ENCODE measurements at regions not wholly inside any gene's neighbourhood (a gene's known extent, or its start where the extent isn't known, plus 50 kb on each side); places are given as distances from the start of the nearest gene placed in this dataset.

DNA sequence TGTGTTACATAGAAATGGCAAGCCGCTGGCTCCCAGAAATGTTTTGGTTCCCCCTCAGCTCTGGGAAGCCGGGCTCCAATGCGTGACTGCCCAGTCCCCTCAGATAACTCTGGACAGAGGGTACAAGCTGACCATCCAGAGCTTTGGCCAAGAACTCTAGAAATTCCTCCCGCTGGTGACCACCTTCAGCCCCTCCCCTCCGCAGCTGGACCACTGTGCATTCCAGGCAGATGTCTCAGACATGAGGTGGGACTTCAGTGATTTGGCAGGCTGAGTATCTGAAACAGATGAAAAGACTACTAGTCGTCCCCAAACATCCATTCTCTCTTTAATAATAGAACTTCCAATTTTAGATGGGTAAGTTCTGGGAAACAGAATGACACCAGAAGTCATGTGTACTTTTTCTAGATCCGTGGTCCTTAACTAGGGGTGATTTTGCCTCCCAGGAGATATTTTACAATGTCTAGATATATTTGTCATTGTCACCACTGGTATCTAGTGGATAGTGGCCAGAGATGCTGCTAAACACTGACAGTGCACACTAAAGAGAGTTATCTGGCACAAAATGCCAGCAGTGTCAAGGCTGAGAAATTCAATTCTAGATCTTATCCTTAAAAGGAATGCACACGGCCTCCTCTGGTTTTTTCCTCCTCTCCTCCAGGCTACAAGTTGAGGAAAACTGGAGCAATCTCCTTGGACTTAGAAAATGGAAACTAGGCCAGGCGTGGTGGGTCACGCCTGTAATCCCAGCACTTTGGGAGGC, 294.3 kb downstream of the SRBD1 start:
- TF ChIP-seq, protein P1, sequence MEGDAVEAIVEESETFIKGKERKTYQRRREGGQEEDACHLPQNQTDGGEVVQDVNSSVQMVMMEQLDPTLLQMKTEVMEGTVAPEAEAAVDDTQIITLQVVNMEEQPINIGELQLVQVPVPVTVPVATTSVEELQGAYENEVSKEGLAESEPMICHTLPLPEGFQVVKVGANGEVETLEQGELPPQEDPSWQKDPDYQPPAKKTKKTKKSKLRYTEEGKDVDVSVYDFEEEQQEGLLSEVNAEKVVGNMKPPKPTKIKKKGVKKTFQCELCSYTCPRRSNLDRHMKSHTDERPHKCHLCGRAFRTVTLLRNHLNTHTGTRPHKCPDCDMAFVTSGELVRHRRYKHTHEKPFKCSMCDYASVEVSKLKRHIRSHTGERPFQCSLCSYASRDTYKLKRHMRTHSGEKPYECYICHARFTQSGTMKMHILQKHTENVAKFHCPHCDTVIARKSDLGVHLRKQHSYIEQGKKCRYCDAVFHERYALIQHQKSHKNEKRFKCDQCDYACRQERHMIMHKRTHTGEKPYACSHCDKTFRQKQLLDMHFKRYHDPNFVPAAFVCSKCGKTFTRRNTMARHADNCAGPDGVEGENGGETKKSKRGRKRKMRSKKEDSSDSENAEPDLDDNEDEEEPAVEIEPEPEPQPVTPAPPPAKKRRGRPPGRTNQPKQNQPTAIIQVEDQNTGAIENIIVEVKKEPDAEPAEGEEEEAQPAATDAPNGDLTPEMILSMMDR (IDR thresholded peaks at IDR 0.05; ENCODE audit: low read depth, low read length): no peak
- H3K4me3 ChIP-seq (ENCODE audit: low read depth, low read length): no peak overlapping the region

DNA sequence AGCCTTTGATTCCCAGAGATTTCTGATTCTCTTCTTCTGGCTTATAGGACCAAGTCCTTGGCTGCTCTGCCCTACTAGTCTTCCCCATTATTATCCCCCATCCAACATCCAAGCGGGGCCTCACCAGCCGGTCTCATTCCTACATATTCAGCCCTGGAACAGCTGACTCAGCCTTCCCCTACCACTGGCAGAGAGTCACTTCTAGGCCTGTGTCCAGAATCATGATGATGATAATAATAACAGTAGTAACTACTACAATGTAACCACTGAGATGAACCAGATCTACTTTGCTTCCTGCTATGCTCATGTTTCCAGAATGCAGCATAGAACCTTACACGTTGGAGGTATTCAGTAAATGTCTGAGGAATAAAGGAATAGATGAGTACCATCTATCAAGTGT, 295.2 kb downstream of the SRBD1 start:
- TF ChIP-seq, protein P1 (IDR thresholded peaks at IDR 0.05; ENCODE audit: low read depth, low read length): no peak
- H3K4me3 ChIP-seq (ENCODE audit: low read depth, low read length): no peak overlapping the region

DNA sequence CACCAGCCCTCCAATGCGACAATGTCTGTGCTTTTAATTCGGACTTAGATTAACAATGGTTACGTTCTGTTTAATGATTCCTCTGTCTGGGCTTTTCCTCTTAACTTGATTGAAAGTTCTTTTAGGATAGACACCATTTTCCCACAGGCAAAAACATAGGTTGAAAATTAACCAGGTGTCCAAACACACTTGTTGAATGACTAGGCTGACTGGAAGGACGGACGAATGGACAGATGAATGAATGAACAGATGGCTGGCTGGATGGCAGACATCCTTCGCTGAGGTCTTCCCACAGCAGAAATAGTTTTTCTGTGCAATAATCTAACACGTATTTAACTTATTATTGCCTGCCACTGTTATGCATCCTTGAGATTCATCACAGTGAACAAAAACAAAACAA, 298.8 kb downstream of the SRBD1 start:
- no peak overlapping the region for H3K4me3 ChIP-seq (ENCODE audit: low read depth, low read length)
- TF ChIP-seq, protein P1 (IDR thresholded peaks at IDR 0.05; ENCODE audit: low read depth, low read length): no peak

- no peak overlapping the region for H3K4me3 ChIP-seq (ENCODE audit: low read depth, low read length)
- TF ChIP-seq, protein P1 (IDR thresholded peaks at IDR 0.05; ENCODE audit: low read depth, low read length): no peak
These were observed 299.5 kb downstream of the SRBD1 start for GRCh38 chr2:45311559-45311958.

GRCh38 chr2:45307147-45307546, 297.9 kb upstream of the SIX2 start:
- TF ChIP-seq, protein P1 (IDR thresholded peaks at IDR 0.05; ENCODE audit: low read depth, low read length): no peak
- H3K4me3 ChIP-seq (ENCODE audit: low read depth, low read length): no peak overlapping the region

DNA sequence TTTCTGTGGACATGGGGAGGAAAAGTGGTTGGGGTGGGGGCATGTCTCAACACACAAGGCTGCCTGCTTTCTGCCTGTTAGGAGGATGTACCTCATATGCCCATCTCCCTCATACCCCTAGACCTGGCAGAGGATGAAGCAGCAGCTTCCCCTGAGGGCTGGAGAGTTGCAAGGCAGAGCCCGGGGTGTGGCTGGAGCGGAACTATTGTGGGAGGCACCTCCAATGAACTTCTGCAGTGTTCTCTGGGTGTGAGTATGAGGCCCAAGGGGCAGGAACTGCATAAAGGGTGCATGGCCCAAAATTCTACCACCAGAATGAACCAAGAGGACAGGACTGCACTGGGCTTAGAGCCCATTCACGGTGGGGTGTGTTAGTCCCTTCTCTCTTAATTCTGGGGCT, 296.3 kb upstream of the SIX2 start:
- TF ChIP-seq, protein P1 (IDR thresholded peaks at IDR 0.05; ENCODE audit: low read depth, low read length): no peak
- H3K4me3 ChIP-seq (ENCODE audit: low read depth, low read length): no peak overlapping the region

DNA sequence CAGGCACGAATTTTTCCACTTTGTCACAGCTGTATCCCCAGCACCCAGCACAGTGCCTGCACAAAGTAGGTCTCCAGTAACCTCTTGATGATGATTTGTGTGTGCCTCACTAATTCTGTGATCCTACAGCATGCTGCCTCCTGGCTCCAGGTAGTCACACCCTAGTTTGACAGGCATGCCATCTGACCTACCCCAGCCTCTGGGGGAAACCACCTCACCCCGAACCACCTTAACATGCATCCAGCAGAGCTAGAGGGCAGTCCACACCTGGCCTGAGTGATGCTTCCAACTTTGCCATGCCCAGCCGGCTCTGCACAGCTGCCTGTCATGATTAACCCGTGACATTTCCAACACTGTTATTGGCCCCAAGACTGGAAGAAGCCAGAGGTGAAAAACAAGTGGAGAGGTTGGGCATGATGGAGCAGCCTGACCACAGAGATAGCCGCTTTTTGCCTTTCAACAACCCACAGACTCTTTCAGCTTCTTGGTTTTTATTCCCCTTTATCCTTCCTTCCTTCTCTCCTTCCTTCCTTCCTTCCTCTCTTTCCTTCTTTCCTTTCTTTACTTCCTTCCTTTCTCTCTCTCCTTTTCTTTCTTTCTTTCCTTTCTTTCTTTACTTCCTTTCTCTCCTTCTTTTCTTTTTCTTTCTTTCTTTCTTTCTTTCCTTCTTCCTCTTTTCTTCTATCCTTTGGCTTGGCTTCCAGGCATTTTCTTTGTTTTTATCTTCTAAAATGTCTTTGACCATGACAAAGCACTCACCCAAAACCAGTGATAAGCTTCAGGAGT, 294.4 kb upstream of the SIX2 start:
- TF ChIP-seq, protein P1 (IDR thresholded peaks at IDR 0.05; ENCODE audit: low read depth, low read length): no peak
- H3K4me3 ChIP-seq (ENCODE audit: low read depth, low read length): no peak overlapping the region
